GM19035 (cell line): ENCODE measurements at regions not wholly inside any gene's neighbourhood (a gene's known extent, or its start where the extent isn't known, plus 50 kb on each side); places are given as distances from the start of the nearest gene placed in this dataset.

Experiments used
- ATAC-seq: cut with Tn5 transposase; IDR thresholded peaks from one replicate; pipeline ENCODE4 v1.9.1; 2021; ENCODE audit not compliant: unreplicated experiment

- no peak for ATAC-seq
Measured at GRCh38 chr2:6237039-6237660, 545.0 kb downstream of the SOX11 start.

GRCh38 chr2:6249557-6249956, 557.4 kb downstream of the SOX11 start:
- ATAC-seq = no peak

GRCh38 chr2:6254441-6254840, 562.3 kb downstream of the SOX11 start:
- no peak for ATAC-seq

- ATAC-seq = no peak
Measured at GRCh38 chr2:6264198-6264597, 572.0 kb downstream of the SOX11 start.

GRCh38 chr2:6281524-6281923, 584.2 kb downstream of the CMPK2 start:
- no peak for ATAC-seq

- no peak for ATAC-seq
Measured at GRCh38 chr2:6283259-6283658, 582.4 kb downstream of the CMPK2 start.

GRCh38 chr2:6287406-6287805, 578.3 kb downstream of the CMPK2 start:
- ATAC-seq = no peak

- ATAC-seq = no peak
Measured at GRCh38 chr2:6288791-6289190, 576.9 kb downstream of the CMPK2 start.

GRCh38 chr2:6290217-6291015, 575.3 kb downstream of the CMPK2 start:
- ATAC-seq = no peak

GRCh38 chr2:6294791-6295190, 570.9 kb downstream of the CMPK2 start:
- no peak for ATAC-seq

GRCh38 chr2:6297238-6297637, 568.5 kb downstream of the CMPK2 start:
- no peak for ATAC-seq

- no peak for ATAC-seq
Measured at GRCh38 chr2:6301426-6301825, 564.3 kb downstream of the CMPK2 start.

GRCh38 chr2:6308986-6309385, 556.7 kb downstream of the CMPK2 start:
- ATAC-seq = no peak

- peak; percentile 70 for ATAC-seq
Measured at GRCh38 chr2:6309415-6310255, 556.1 kb downstream of the CMPK2 start.

- ATAC-seq = no peak
Measured at GRCh38 chr2:6310256-6311215, 555.2 kb downstream of the CMPK2 start.

GRCh38 chr2:6312367-6312766, 553.3 kb downstream of the CMPK2 start:
- no peak for ATAC-seq

GRCh38 chr2:6314218-6314960, 551.3 kb downstream of the CMPK2 start:
- ATAC-seq = no peak

- no peak for ATAC-seq
Measured at GRCh38 chr2:6325616-6326015, 540.1 kb downstream of the CMPK2 start.

- ATAC-seq = no peak
Measured at GRCh38 chr2:6326958-6327357, 538.7 kb downstream of the CMPK2 start.
